SH-SY5Y (cell line): ENCODE measurements at regions not wholly inside any gene's neighbourhood (a gene's known extent, or its start where the extent isn't known, plus 50 kb on each side); places are given as distances from the start of the nearest gene placed in this dataset.

Source experiments
- GATA2 ChIP-seq: IDR thresholded peaks from 2 replicates; pipeline ENCODE4 v1.6.1; 2011; ENCODE audit warnings: mild to moderate bottlenecking, low read depth, low read length
- GATA3 ChIP-seq: IDR thresholded peaks from 2 replicates; pipeline ENCODE4 v1.6.1; 2011; ENCODE audit warnings: low read depth, mild to moderate bottlenecking, low read length, moderate library complexity

DNA sequence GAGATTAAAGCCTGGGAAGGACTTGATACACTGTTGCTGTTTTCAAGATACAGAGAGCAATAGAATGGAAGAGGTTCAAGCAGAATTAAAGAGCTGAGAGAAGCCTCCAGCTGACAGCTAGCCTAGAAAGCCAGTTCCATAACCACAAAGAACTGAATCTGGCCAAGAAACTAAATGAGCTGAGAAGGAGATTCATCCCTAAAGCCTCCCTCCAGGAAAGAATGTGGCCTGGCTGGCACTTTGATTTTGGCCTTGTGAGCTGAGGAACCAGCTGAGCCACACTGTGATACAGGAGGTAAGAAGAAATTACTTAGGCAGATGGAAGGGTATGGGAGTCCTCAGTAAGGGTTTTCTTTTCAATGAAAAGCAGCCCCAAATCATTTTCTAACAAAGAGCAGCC is 324.1 kb downstream of the PHF14 start:
- TF ChIP-seq GATA2 (no peak), GATA3 (no peak)
